Spleen (tissue), 7 donors: ENCODE measurements at regions not wholly inside any gene's neighbourhood (a gene's known extent, or its start where the extent isn't known, plus 50 kb on each side); places are given as distances from the start of the nearest gene placed in this dataset.

Experiments used
- CTCF ChIP-seq, 11 experiments: fragments of 200-600 bp in 7 of 11; fragments of 450-650 bp in 4 of 11; sonication (generic) in 4 of 11; IDR thresholded peaks in 8 of 11; conservative IDR thresholded peaks in 3 of 11; 1 replicate in 7 of 11; 2 replicates in 4 of 11; pipeline versions ENCODE4 v1.4.0 to v1.8.0; 2016 to 2021; ENCODE audit warnings: antibody characterized with exemption in 11 of 11, inconsistent platforms in 4 of 11, mild to moderate bottlenecking in 1 of 11
- POLR2A ChIP-seq, 3 donors: fragments of 450-650 bp; IDR thresholded peaks; one replicate each; pipeline ENCODE4 v1.5.1; 2017; ENCODE audit warnings: antibody characterized with exemption in 3 of 3, mild to moderate bottlenecking in 1 of 3
- donor health status: DM: no; HTN: no; CAD: no; lungs with moderate emphysema.
- donor health status: DM: no; HTN: no; CAD: no.
- donor health status: DM: no; HTN: no; CAD: no.

GRCh38 chr18:68172842-68173549, 541.9 kb downstream of the TMX3 start:
- TF ChIP-seq CTCF (IDR thresholded peaks at IDR 0.05 in 8 of 11, conservative IDR thresholded peaks at IDR 0.05 in 3 of 11) (no peak), POLR2A (IDR thresholded peaks at IDR 0.05) (no peak)
